Pancreas (tissue), 10 donors: ENCODE measurements at regions not wholly inside any gene's neighbourhood (a gene's known extent, or its start where the extent isn't known, plus 50 kb on each side); places are given as distances from the start of the nearest gene placed in this dataset.

Experiments used
- ATAC-seq, 4 donors: fragments of 200-7000 bp; cut with Tn5 transposase; one replicate each; pipeline versions ENCODE4 v1.8.0 to v1.9.1; 2020; ENCODE audit warnings: mild to moderate bottlenecking in 4 of 4, moderate library complexity in 4 of 4
- DNase-seq, 6 donors: peaks; one replicate each; pipeline ENCODE4 v3.0.0-alpha.2; 2020
- FAIRE-seq: peaks from 2 replicates; lab custom pipeline; 2012; peaks lifted over from hg19 to GRCh38; lab: Jason Lieb, UNC
- H3K27ac ChIP-seq, 4 donors: fragments of 200-600 bp; sonication (generic); 1 replicate in 3 of 4; 2 replicates in 1 of 4; pipeline versions ENCODE4 v1.5.0 to v1.8.0; 2020
- H3K27me3 ChIP-seq, 4 donors: fragments of 200-600 bp; one replicate each; pipeline ENCODE4 v1.8.0; 2021
- H3K36me3 ChIP-seq, 3 donors: fragments of 200-600 bp; sonication (generic) in 1 of 3; one replicate each; pipeline versions ENCODE4 v1.5.0 to v1.8.0; 2020 to 2021
- H3K4me1 ChIP-seq, 3 donors: fragments of 200-600 bp; one replicate each; pipeline ENCODE4 v1.8.0; 2021
- H3K4me3 ChIP-seq, 4 donors: fragments of 200-600 bp; sonication (generic) in 2 of 4; one replicate each; pipeline versions ENCODE4 v1.5.0 to v1.8.0; 2020 to 2021
- H3K9me3 ChIP-seq, 4 donors: fragments of 200-600 bp; one replicate each; pipeline ENCODE4 v1.8.0; 2021
- WGBS, 2 donors: extraction: QIAGEN DNeasy Blood & Tissue Kit; methylation state at CpG; one replicate each; pipeline ENCODE4 v1.1.7; 2013; 5-methylcytosine and 5-hydroxymethylcytosine counted together
- intact Hi-C, 3 donors: fragments of 100-400 bp; cut with DNase I; formaldehyde crosslinking; loops; one replicate each; pipeline versions ENCODE4 v1.11.1 to v1.14.2; 2022
- TF ChIP-seq, protein P1 (sequence below), 4 donors: fragments of 200-600 bp; sonication (generic) in 3 of 4; IDR thresholded peaks; one replicate each; pipeline versions ENCODE4 v1.5.0 to v1.8.0; 2021; ENCODE audit warnings: antibody characterized with exemption in 4 of 4
- donor health status: healthy with polysubstance abuse.
- donor health status: DM: no; HTN: no; CAD: no; lungs with moderate emphysema.
- donor health status: DM: no; HTN: no; CAD: no.
- donor health status: control.
- donor health status: control.
- donor health status: Bipolar disorder and iron deficiency.
- donor health status: DM: yes; HTN: yes; CAD: no.
- donor health status: DM: no; HTN: no; CAD: no.
- donor health status: DM: no; HTN: no; CAD: no.
- donor health status: DM: yes; HTN: yes; CAD: no.

DNA sequence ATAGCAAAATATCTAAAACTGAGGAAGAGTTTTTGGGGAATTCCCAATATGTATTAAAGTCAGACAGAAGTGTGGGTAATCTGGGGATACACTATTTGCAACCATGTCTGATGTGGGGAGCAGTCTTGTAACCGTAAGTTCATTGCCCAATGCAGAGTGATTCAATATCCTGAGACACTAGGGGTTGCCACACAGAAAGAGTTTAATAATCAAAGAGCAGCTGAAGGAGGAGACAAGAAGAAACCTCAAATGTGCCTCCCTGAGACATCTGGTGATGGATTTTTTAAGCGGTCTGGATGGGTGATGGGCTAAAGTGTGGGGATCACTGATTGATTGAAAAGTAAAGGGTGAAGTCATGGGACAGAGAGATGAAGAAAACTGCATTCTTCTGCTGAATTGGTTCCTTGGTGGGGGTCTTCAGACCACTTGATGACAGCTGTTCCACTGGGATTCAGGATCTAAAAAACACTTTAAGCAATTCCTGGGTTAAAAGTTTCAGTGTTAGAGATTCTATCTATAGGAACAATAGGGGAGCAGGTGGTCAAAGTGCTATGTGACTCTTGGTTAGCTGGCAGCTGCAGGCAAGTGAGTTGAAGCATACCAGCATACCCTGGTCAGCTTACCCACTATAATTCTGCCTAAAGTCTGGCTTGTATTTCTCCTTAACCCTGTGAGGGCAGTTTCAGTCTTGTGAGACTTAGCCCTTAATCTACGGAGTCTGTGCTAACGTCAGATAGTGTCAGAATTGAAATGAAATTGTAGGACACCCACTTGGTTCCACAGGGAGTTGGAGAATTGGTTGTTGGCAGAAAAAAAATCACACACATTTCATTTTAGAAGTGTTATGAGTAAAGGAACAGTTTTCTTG, 425.9 kb upstream of the TGFBR2 start:
- no peak overlapping the region for H3K4me3 ChIP-seq
- ATAC-seq (no peak), DNase-seq (no peak), FAIRE-seq (no peak)
- H3K9me3 ChIP-seq = no peaks in the 10 kb centered on the region
- H3K27ac ChIP-seq = no peak overlapping the region
- 70 to 80% methylated on average over 4 of the region's 4 CpGs for WGBS, 2 donors
- intact Hi-C loops = no loop called here
- H3K4me1 ChIP-seq = no peaks in the 10 kb centered on the region
- no peaks in the 10 kb centered on the region for H3K27me3 ChIP-seq
- no peaks in the 10 kb centered on the region for H3K36me3 ChIP-seq
- TF ChIP-seq, protein P1, sequence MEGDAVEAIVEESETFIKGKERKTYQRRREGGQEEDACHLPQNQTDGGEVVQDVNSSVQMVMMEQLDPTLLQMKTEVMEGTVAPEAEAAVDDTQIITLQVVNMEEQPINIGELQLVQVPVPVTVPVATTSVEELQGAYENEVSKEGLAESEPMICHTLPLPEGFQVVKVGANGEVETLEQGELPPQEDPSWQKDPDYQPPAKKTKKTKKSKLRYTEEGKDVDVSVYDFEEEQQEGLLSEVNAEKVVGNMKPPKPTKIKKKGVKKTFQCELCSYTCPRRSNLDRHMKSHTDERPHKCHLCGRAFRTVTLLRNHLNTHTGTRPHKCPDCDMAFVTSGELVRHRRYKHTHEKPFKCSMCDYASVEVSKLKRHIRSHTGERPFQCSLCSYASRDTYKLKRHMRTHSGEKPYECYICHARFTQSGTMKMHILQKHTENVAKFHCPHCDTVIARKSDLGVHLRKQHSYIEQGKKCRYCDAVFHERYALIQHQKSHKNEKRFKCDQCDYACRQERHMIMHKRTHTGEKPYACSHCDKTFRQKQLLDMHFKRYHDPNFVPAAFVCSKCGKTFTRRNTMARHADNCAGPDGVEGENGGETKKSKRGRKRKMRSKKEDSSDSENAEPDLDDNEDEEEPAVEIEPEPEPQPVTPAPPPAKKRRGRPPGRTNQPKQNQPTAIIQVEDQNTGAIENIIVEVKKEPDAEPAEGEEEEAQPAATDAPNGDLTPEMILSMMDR (IDR thresholded peaks at IDR 0.05) = no peak

DNA sequence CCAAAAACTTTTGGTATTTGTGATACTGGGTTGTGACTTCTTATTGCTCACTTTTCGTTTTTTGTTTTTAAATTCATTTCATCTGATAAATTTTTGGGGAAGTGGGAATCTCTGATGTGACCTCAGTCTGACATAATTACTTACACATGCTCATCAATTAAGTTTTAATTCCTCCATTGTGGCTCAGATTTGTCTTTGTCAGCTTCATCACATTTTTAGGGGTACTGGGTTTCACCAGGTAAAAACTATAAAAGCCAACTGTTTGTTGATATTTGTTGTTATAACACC, 425.3 kb upstream of the TGFBR2 start:
- intact Hi-C loops = no loop called here
- DNase-seq (no peak), FAIRE-seq (no peak), ATAC-seq (no peak)
- H3K36me3 ChIP-seq = no peaks in the 10 kb centered on the region
- no peak overlapping the region for H3K4me3 ChIP-seq
- 46 to 62% methylated on average over 1 of the region's 1 CpG for WGBS, 2 donors
- H3K9me3 ChIP-seq = no peaks in the 10 kb centered on the region
- H3K4me1 ChIP-seq = no peaks in the 10 kb centered on the region
- H3K27me3 ChIP-seq = no peaks in the 10 kb centered on the region
- TF ChIP-seq, protein P1 (IDR thresholded peaks at IDR 0.05) = no peak
- no peak overlapping the region for H3K27ac ChIP-seq

DNA sequence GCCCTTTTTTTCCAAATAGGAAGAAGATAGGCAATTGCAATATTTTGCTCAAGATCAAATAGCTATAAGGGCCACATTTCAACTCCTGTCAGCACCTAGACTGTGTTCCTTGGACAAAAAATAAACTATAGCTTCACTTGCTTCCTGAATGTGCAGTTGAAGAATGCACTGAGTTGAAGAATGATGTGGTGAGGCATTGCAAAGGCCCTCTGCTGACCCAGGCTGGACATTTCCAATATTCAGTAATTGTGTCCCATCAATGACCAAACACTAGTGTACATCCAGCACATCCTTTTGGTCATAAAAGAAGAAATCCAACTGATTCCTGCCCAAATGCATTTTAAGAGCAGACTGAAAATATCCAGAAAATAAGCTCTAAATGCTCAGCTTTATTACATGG, 424.8 kb upstream of the TGFBR2 start:
- Histone ChIP-seq H3K4me1 (no peaks in the 10 kb centered on the region), H3K9me3 (no peaks in the 10 kb centered on the region), H3K4me3 (no peak overlapping the region), H3K36me3 (no peaks in the 10 kb centered on the region), H3K27ac (no peak overlapping the region), H3K27me3 (no peaks in the 10 kb centered on the region)
- no peak for ATAC-seq
- TF ChIP-seq, protein P1 (IDR thresholded peaks at IDR 0.05) = no peak
- intact Hi-C loops = no loop called here
- no peak for DNase-seq
- no peak for FAIRE-seq

DNA sequence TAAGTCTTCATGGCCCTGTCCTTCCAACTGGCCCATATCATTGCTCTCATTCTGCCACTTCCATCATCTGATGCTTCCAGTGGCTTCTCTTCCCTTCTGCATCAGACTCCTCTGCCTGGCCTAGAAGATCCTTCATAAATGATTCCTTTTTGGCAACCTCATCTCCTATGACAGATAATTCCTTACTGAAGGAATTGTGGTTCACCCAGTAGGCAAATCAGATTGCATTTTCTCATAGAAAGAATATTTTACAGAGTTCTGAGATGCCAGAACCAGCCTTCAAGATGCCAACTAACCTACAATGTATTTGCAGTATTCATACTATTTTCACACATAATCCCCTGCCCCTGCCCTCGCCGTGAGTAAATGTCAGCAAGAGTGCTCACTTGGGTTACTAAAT, 423.0 kb upstream of the TGFBR2 start:
- FAIRE-seq = no peak
- WGBS, 2 donors = 90 to 92% methylated on average over 2 of the region's 2 CpGs
- Histone ChIP-seq H3K27me3 (no peaks in the 10 kb centered on the region), H3K27ac (no peak overlapping the region), H3K36me3 (no peaks in the 10 kb centered on the region), H3K9me3 (no peaks in the 10 kb centered on the region), H3K4me3 (no peak overlapping the region), H3K4me1 (no peaks in the 10 kb centered on the region)
- TF ChIP-seq, protein P1 (IDR thresholded peaks at IDR 0.05) = no peak
- ATAC-seq = no peak
- no peak for DNase-seq
- intact Hi-C loops = no loop called here

DNA sequence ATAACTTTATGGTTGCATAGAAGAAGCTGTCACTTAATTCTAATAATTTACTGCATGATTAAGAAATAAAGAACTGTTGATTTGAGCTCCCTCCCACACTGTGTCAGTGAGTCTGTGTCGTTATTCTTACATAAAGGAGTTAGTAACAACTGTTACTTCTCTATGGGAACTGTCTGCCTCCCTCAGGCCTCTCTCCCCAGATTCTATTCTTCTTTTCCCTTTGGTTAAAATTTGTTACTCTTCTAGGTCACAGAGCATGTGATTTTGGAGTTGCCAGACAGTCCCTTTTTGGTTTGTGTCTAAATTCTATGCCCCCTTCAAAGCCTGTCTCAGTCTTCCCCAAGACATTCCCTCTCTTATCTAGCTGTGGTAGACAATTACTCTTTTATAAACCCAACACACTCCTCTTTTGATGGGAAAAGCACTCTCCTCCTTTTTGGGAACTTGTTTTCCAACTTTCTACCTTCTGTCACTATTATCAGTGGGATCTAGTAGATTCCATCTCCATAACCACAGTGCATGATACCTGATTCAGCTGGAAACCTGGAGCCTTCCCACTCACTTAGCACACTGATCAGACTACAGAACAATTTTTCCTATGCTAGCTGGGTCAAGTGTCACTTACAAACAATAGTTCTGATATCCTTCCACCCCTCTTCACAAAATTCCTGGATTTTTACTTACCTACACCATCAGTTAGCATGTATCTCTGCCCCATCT, 422.1 kb upstream of the TGFBR2 start:
- no peak for DNase-seq
- Histone ChIP-seq H3K27me3 (no peaks in the 10 kb centered on the region), H3K27ac (no peak overlapping the region), H3K9me3 (no peaks in the 10 kb centered on the region), H3K4me1 (no peaks in the 10 kb centered on the region), H3K36me3 (no peaks in the 10 kb centered on the region), H3K4me3 (no peak overlapping the region)
- TF ChIP-seq, protein P1 (IDR thresholded peaks at IDR 0.05) = no peak
- FAIRE-seq = no peak
- 73 to 90% methylated on average over 1 of the region's 1 CpG for WGBS, 2 donors
- ATAC-seq = no peak
- intact Hi-C loops = no loop called here
